HCT116 (cell line): ENCODE measurements at regions not wholly inside any gene's neighbourhood (a gene's known extent, or its start where the extent isn't known, plus 50 kb on each side); places are given as distances from the start of the nearest gene placed in this dataset.

Experiments used
- ATAC-seq: fragments of 200-7000 bp; cut with Tn5 transposase; 2 replicates; pipeline ENCODE4 v1.9.1; 2020; ENCODE audit warnings: mild to moderate bottlenecking, moderate library complexity
- BruUV-seq: library from RNA; stranded (reverse); fragments of 400-500 nt; replicated peaks from 2 replicates; lab custom pipeline; 2021; lab: Mats Ljungman, UMichigan
- CTCF ChIA-PET: fragments of 300-600 bp; sonication (Branson Sonifier 250); formaldehyde crosslinking; loops from one replicate; lab custom pipeline; 2021; ENCODE audit warnings: antibody characterized with exemption; lab: Charles Lee
- POLR2A ChIA-PET: fragments of 300-600, 350-600 bp; sonication (Branson Sonifier 250); formaldehyde crosslinking; loops from one replicate; lab custom pipeline; 2021; ENCODE audit warnings: antibody characterized with exemption; lab: Charles Lee
- RAD21 ChIA-PET, 2 experiments: fragments of 300-600 bp; sonication (Branson Sonifier 250); formaldehyde crosslinking; loops; one replicate each; lab custom pipeline; 2023; ENCODE audit warnings: low total read pairs in 2 of 2; ENCODE audit not compliant: uncharacterized antibody in 2 of 2, unreplicated experiment in 2 of 2, low non-redundant PET in 1 of 2; lab: Charles Lee
- DNase-seq: peaks from one replicate; pipeline ENCODE4 v3.0.0-alpha.2; 2010; ENCODE audit warnings: low read depth, low spot score
- H2AFZ ChIP-seq: fragments of 200-600 bp; shearing (Covaris generic), sonication (generic); 2 replicates; pipeline ENCODE4 v1.6.1; 2017; ENCODE audit warnings: low read depth, mixed run types, mixed read lengths, antibody characterized with exemption, low read length; ENCODE audit not compliant: poor library complexity, severe bottlenecking
- H3K27ac ChIP-seq: 2 replicates; pipeline ENCODE4 v1.5.1; 2012; ENCODE audit warnings: low read depth, low read length
- H3K27me3 ChIP-seq: fragments of 200-600 bp; sonication (generic); 2 replicates; pipeline ENCODE4 v1.6.1; 2016; ENCODE audit warnings: mixed run types, low read length, mixed read lengths; ENCODE audit not compliant: insufficient read depth
- H3K36me3 ChIP-seq, 2 experiments: fragments of 200-500 bp in 1 of 2; fragments of 200-600 bp in 1 of 2; sonication (Bioruptor generic) in 1 of 2; sonication (generic) in 1 of 2; 2 replicates each; pipeline versions ENCODE4 v1.5.1 to v1.6.1; 2014 to 2016; ENCODE audit warnings: low read length in 2 of 2, inconsistent platforms in 1 of 2, mixed read lengths in 1 of 2, mixed run types in 1 of 2; ENCODE audit not compliant: insufficient read depth in 2 of 2, control insufficient read depth in 1 of 2
- H3K4me1 ChIP-seq, 2 experiments: fragments of 200-600 bp in 1 of 2; sonication (generic) in 1 of 2; 2 replicates each; pipeline versions ENCODE4 v1.5.1 to v1.6.1; 2012 to 2017; ENCODE audit warnings: low read length in 2 of 2, inconsistent platforms in 1 of 2, mild to moderate bottlenecking in 1 of 2, mixed read lengths in 1 of 2, mixed run types in 1 of 2, moderate library complexity in 1 of 2; ENCODE audit not compliant: insufficient read depth in 2 of 2, control insufficient read depth in 1 of 2
- H3K4me2 ChIP-seq: fragments of 200-600 bp; sonication (generic); 2 replicates; pipeline ENCODE4 v1.6.1; 2017; ENCODE audit warnings: mixed run types, low read length, mixed read lengths
- H3K4me3 ChIP-seq, 2 experiments: fragments of 200-600 bp in 1 of 2; sonication (generic) in 1 of 2; replicated peaks in 1 of 2; 2 replicates each; pipeline ENCODE4 v1.5.1; 2011 to 2016; ENCODE audit warnings: low read length in 2 of 2, control low read depth in 1 of 2, low read depth in 1 of 2, mild to moderate bottlenecking in 1 of 2, mixed read lengths in 1 of 2, mixed run types in 1 of 2
- H3K79me2 ChIP-seq: fragments of 200-600 bp; sonication (generic); 2 replicates; pipeline ENCODE4 v1.6.1; 2017; ENCODE audit warnings: mild to moderate bottlenecking, mixed run types, low read length, moderate library complexity, mixed read lengths; ENCODE audit not compliant: insufficient read depth
- H3K9ac ChIP-seq: fragments of 200-600 bp; sonication (generic); 2 replicates; pipeline ENCODE4 v1.6.1; 2016; ENCODE audit warnings: low read length, mixed read lengths
- H3K9me2 ChIP-seq: fragments of 200-600 bp; sonication (generic), shearing (Covaris generic); 2 replicates; pipeline ENCODE4 v1.6.1; 2017; ENCODE audit warnings: mixed run types, mild to moderate bottlenecking, moderate library complexity; ENCODE audit not compliant: insufficient read depth
- H3K9me3 ChIP-seq, 2 experiments: fragments of 200-500 bp in 1 of 2; fragments of 200-600 bp in 1 of 2; sonication (Bioruptor generic) in 1 of 2; sonication (generic) in 1 of 2; 2 replicates each; pipeline ENCODE4 v1.6.1; 2014 to 2017; ENCODE audit warnings: low read length in 2 of 2, mixed read lengths in 2 of 2, inconsistent platforms in 1 of 2, low read depth in 1 of 2, mild to moderate bottlenecking in 1 of 2, mixed run types in 1 of 2, moderate library complexity in 1 of 2; ENCODE audit not compliant: control insufficient read depth in 1 of 2, insufficient read depth in 1 of 2
- H4K20me1 ChIP-seq: fragments of 200-600 bp; sonication (generic), shearing (Covaris generic); 2 replicates; pipeline ENCODE4 v1.6.1; 2017; ENCODE audit warnings: mixed run types, mild to moderate bottlenecking, moderate library complexity; ENCODE audit not compliant: insufficient read depth
- ATF3 ChIP-seq: IDR thresholded peaks from 2 replicates; pipeline ENCODE4 v1.6.1; 2012
- ELF1 ChIP-seq: IDR thresholded peaks from 2 replicates; pipeline ENCODE4 v1.6.1; 2012; ENCODE audit warnings: low read depth, borderline replicate concordance
- EZH2 ChIP-seq: fragments of 200-600 bp; sonication (generic); IDR thresholded peaks from 2 replicates; pipeline ENCODE4 v1.6.1; 2017; ENCODE audit warnings: antibody characterized with exemption, mixed run types
- EZH2phosphoT487 ChIP-seq: fragments of 200-600 bp; IDR thresholded peaks from 2 replicates; pipeline ENCODE4 v1.6.1; 2018; ENCODE audit warnings: antibody characterized with exemption, borderline replicate concordance
- POLR2AphosphoS5 ChIP-seq: IDR thresholded peaks from 2 replicates; pipeline ENCODE4 v1.6.1; 2011; ENCODE audit warnings: mild to moderate bottlenecking, low read depth, low read length, moderate library complexity
- SIN3A ChIP-seq: IDR thresholded peaks from 2 replicates; pipeline ENCODE4 v1.6.1; 2012; ENCODE audit warnings: low read depth
- SP1 ChIP-seq: IDR thresholded peaks from 2 replicates; pipeline ENCODE4 v1.6.1; 2012; ENCODE audit warnings: low read depth
- SRF ChIP-seq: IDR thresholded peaks from 2 replicates; pipeline ENCODE4 v1.6.1; 2012; ENCODE audit warnings: low read depth
- ZBTB33 ChIP-seq: IDR thresholded peaks from 2 replicates; pipeline ENCODE4 v1.6.1; 2011; ENCODE audit warnings: mild to moderate bottlenecking, low read length, moderate library complexity; ENCODE audit not compliant: insufficient replicate concordance; ENCODE audit errors: extremely low read depth
- ZFX ChIP-seq: fragments of 450-650 bp; IDR thresholded peaks from 2 replicates; pipeline ENCODE4 v1.6.1; 2017
- intact Hi-C: fragments of 100-400 bp; cut with micrococcal nuclease; formaldehyde crosslinking; loops from 2 replicates; pipeline ENCODE4 v1.10.0; 2022

DNA sequence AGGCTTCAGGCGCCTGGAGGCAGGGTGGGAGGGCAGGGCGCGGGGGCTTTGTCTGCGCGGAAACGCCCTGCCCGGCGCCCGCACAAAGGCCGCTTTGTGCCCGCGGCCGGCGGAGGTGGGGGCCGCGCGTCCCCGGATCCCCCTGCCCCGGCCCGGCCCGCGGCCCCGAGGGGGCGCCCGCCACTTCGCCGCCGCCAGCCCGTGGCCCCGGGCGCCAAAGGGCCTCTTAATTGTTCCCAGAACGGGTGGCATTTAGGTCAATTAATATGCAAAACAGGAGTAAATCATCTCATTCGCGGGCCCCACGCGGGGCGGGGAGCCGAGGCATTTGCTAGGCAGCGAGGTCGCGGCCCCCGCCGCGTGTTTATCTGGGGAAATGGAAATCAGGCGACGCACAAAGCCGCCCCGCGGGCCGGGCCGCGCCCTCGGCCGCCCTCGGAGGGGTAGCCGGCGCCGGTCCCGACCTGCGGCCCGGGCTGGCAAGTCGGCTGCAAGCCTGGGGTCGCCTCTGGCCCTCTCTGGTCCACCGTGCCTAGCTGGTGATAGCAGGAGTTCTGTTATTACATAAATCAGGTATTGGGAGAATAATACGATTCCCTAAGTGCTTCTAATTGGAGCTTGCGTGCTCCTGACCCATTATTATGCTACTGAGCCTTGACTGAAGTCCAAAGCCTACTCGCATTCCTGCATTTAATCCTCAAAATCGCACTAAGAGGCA, 148.2 kb upstream of the GLI2 start:
- Histone ChIP-seq H3K79me2 (no peaks in the 10 kb centered on the region), H3K4me2 (no peak overlapping the region), H3K27me3 (no peaks in the 10 kb centered on the region), H3K9me2 (no peaks in the 10 kb centered on the region), H3K4me3 (no peak overlapping the region), H3K27ac (no peak overlapping the region), H3K9ac (no peak overlapping the region), H3K4me1 (peaks cover 0 to 4% of the 10 kb centered on the region in 2 experiments; a peak in 1 of 4 replicates), H3K36me3 (no peaks in the 10 kb centered on the region), H4K20me1 (no peaks in the 10 kb centered on the region), H3K9me3 (no peaks in the 10 kb centered on the region), H2AFZ (no peak overlapping the region)
- DNase-seq (no peak), ATAC-seq (no peak)
- intact Hi-C loops = no loop called here
- ChIA-PET RAD21 (no interaction called here), CTCF (no interaction called here), POLR2A (no interaction called here)
- TF ChIP-seq ZFX = no peak
- TF ChIP-seq ELF1 = no peak
- no peak for TF ChIP-seq POLR2AphosphoS5
- TF ChIP-seq ZBTB33 = no peak
- no peak for TF ChIP-seq SIN3A
- TF ChIP-seq EZH2 = no peak
- TF ChIP-seq SP1 = no peak
- no peak for TF ChIP-seq SRF
- no peak for TF ChIP-seq ATF3
- no peak for TF ChIP-seq EZH2phosphoT487
- BruUV-seq = no TSS peak
